Erythroblast (primary cell): ENCODE measurements at regions not wholly inside any gene's neighbourhood (a gene's known extent, or its start where the extent isn't known, plus 50 kb on each side); places are given as distances from the start of the nearest gene placed in this dataset.

Source experiments
- GATA1 ChIP-seq: IDR thresholded peaks from 2 replicates; pipeline ENCODE4 v1.6.1; 2011; ENCODE audit warnings: low read depth, mild to moderate bottlenecking, control low read depth, low read length, moderate library complexity
- POLR2A ChIP-seq: IDR thresholded peaks from 2 replicates; pipeline ENCODE4 v1.6.1; 2011; ENCODE audit warnings: mild to moderate bottlenecking, low read length

GRCh38 chr14:89614009-89614691 is 197.1 kb upstream of the FOXN3 start:
- TF ChIP-seq POLR2A (no peak), GATA1 (no peak)
